Pulmonary artery endothelial cell (primary cell): ENCODE measurements at regions not wholly inside any gene's neighbourhood (a gene's known extent, or its start where the extent isn't known, plus 50 kb on each side); places are given as distances from the start of the nearest gene placed in this dataset.
"Not testable (repeated sequence)": the region's sequence is repeated elsewhere in the genome, so short reads cannot be mapped to it uniquely, and the experiment has no call there.

Experiments used
- DNase-seq: peaks from one replicate; pipeline ENCODE4 v3.0.0-alpha.2; 2011; ENCODE audit warnings: low read depth, low spot score

DNA sequence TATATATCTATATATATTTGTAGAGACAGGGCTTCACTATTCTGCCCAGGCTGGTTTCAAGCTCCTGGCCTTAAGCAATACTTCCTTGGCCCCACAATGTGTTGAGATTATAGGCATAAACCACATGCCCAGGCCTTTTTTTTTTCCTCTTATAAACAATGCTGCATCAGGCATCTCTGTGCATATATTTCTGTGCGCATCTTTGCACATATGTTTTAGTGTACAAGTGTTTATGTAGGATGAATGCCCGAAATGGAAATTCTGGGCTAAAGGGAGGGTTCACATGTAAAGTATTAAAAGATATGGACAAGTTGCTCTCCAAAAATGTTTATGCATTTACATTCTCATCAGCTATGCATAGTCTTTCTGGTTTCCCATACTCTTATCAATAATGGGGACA is 183.2 kb upstream of the SPRED2 start:
- DNase-seq, result no peak

DNA sequence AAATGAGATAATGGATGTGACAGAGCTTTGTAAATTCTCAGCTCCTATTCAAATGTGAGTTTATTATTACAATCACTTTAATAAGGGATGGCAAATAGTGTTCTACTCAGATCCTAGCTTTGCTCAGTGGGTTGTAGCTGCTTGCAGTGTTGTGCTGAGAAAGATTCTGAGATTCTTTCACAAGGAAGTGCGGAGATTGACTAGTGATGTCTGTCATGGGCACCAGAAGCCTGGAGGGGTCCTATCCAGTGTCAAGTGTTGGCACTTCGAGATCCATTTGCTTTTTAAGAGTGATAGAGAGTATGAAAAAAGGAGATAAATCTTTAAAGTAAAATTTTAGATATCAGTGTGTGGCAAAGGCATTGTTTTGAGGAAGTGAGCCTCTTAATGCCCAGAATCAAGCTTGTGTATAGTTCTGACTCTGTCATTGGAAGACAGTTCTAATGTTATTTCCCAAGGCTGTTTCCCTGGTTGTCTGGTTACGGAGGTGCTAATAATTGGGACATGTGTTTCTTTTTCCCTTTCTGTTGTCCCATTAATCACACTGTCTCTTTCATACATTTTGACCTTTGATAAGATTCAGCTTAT is 181.7 kb upstream of the SPRED2 start:
- no peak for DNase-seq

DNA sequence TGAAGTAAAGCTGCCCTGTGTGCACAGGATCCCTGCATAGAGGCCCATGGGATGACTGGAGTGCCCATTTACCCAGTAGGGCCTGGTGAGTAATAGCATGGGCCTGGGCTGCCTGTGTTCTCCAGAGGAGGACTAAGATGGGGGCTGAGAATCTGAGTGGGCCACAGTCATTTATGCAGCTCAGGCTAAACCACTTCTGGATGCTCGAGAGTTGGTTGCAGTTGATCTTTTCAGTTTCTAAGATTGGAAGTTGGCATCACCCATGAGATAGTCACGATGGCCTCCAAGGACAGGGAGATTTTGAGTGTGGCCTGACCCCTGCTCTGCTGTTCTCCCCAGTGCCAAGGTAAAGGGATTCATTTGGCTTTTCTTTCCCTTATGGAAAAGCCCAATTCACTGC is 179.1 kb upstream of the SPRED2 start:
- no peak for DNase-seq

DNA sequence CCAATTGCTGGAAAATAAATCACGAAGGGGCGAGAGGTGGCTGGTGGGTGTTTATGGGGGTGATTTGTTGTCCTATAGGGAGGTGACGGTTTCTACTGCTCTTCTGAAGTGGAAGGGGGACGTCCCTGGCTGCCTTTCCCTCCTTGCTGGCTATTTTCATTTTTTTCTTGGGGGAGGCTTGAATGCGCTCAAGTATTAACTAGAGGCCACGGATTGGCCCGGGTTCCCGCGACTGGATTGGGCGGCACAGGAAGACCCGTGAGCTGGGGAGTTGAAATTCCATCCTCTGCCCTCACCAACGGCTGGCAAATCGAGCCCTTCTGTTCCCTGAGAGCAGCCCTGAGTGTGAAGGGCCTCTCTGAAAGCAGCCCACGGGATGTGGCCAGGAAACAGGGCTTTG is 176.5 kb upstream of the SPRED2 start:
- DNase-seq, result no peak

DNA sequence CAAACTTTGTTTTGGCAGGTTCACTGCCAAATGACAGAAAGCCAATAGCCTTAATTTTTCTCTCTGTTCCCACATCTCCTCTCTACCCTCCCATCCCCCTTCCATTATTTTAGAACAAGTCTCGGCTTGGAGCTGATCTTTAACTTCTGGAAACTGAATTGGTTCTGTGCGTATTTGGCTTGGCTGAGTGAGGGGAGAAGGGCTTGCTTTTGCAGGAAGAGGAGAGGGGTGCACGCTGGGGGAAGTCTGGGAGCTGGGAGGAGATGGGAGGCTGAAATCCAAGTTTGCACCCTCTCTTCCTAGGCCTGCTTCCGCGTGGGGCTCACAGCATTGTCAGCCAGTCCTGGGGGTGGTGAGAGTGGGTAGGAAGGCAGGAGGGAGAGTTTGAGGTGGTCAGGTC is 176.1 kb upstream of the SPRED2 start:
- DNase-seq, result no peak

DNA sequence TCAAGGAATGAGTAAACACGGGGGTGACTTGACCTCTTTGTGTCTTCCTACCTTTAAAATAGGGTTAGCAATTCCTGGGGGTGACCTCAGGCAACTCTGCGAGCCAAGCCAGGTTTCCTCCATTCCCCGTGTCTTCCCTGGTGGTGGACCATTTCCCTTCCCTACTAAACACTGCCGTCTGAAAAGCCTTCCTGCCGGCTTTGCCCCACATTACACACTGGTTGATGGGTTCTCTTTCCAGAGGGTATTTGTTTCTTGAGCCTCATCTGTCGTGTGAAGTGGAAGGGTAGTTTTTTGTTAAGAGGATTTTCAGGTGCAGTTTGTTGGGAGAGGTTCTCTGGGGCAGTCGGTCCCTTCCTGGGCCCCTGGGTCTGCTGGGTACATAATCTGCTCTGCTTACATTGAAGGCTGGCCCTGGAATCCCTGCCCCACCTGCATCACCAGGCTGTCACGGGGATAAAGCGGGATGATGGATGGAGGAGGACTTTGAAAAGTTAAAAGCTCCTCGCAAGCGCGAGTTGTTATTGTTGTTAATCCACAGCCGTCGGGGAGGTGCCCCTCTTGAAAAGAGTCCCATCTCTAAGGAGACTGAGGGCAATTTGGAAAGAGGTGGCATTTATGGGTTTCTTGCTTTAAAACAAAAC is 175.4 kb upstream of the SPRED2 start:
- DNase-seq, result no peak

DNA sequence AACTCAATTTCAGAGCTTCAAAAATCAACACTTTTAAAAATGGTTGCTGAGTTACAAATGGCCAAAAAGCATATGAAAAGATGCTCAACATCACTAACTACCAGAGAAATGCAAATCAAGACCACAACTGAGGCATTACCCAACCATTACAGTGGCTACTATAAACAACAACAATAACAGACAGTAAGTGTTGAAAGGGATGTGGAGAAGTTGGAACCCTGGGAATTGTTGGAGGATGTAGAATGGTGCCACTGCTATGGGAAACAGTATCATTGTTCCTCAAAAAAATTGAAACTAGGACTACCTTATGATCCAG is 173.3 kb upstream of the SPRED2 start:
- no peak for DNase-seq

DNA sequence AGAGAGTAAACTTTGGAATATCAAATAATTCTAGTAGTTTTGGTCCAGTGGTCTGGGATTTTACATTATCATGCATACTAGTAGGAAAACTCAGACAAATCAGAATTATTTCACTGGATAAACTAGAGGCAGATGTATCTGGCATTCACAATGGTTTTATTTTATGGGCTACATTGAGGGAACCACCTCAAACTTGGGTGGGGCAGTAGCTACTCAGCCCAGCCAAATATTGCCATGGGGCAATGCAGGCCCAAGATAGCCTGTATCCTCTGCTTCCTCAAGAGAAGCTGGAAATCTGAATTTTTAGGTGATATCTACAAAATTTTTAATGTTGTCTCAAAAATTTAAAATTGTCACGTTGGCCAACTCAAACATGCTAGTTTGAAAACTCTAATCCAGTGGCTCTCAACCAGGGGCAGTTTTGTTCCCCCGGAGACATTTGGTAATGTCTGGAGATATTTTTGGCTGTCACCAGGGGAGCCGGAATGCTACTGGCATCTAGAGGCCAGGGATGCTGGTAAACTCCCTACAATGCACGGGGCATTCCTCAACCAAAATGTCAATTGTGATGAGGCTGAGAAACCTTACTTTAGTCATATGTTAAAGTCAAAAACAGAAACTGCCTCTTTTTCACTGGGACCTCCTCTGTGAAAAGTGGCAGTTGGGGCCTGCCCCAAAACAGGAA is 172.8 kb upstream of the SPRED2 start:
- DNase-seq, result no peak

DNA sequence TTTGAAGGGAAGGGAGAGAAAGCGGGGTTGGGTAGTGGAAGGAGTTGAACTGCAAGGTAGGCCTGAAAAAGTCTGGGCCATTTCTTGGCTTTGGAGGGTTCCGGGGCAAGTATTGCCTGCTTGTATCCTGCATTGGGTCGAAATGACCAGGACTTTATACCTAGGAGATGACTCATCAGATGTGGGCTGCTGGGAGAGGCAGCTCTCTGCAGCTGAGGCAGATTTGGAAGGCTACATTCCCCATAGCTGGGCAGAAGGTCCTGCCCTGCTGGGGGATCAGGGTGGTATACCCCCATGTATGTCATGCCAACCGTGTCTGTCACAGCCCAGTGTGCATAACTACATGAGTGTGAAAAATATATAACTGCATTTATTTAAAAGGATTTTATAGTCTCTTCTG is 171.8 kb upstream of the SPRED2 start:
- DNase-seq, result no peak

DNA sequence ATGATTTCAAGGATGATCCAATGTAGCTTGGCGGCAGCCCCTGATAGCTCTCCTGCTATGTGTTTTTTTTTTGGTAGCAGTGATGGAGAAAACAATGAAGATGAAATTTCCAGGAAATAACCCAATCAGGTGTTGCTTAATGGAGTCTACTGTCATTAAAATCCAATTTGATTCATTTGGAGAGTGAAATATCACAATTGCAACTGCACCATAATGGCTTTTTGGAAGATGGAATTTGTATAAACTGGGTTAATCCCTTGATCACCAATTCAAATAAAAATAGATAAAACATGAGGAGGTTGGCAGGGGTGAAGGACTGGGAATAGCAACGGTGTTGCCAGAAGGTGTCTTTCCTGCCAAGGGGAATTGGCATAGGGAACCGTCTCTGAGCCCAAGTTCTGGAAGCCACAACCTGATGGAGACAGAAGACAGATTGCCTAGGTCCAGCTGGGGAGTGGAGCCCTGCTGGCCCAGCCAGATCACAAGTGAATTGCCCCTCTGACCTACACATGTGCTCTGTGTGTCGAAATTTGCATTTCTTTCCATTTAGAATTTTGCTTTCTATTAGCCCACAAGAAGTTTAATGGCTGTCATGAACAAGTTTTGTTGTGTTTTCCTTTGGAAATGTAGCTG is 170.3 kb upstream of the SPRED2 start:
- DNase-seq, result no peak

DNA sequence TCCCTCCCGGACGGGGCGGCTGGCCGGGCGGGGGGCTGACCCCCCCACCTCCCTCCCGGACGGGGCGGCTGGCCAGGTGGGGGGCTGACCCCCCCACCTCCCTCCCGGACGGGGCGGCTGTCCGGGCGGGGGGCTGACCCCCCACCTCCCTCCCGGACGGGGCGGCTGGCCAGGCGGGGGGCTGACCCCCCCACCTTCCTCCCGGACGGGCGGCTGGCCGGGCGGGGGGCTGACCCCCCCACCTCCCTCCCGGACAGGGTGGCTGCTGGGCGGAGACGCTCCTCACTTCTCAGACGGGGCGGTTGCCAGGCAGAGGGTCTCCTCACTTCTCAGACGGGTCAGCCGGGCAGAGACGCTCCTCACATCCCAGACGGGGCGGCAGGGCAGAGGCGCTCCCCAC is 168.5 kb upstream of the SPRED2 start:
- DNase-seq, result not testable (repeated sequence)

DNA sequence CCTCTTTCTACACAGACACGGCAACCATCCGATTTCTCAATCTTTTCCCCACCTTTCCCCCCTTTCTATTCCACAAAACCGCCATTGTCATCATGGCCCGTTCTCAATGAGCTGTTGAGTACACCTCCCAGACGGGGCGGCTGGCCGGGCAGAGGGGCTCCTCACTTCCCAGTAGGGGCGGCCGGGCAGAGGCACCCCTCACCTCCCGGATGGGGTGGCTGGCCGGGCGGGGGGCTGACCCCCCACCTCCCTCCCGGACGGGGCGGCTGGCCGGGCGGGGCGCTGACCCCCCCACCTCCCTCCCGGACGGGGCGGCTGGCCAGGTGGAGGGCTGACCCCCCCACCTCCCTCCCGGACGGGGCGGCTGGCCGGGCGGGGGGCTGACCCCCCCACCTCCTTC is 168.0 kb upstream of the SPRED2 start:
- not testable (repeated sequence) for DNase-seq

DNA sequence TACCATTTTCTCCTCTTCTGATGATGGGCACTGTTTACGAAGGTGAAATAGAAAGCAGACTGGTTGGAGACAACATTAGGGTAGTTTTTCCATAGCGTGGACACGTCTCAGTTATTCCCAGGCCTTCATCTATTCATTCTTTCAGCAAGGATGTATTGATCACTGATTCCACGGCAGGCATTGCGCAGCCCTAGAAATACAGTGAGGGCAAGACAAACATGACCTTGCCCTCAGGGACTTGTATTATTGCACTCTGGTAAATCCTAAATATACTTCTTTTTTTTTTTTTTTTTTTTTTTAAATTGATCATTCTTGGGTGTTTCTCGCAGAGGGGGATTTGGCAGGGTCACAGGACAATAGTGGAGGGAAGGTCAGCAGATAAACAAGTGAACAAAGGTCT is 167.3 kb upstream of the SPRED2 start:
- no peak for DNase-seq

DNA sequence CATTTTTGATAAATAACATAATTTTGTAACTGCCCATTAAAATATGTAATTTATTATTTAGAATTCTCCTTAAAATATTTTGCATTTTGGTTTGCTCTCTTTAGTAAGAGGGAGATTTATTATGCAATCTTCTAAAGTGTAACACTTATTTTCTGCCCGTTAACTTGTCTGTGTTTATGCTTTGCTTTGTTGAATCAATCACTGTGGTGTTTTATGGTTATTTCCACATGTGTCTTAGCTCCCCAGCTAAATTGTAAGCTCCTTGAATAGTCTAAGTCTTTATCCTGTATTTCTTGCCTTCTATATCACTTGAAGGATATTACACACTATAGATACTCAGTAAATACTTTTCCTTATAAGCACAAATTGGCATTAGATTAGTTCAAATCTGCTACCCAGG is 166.6 kb upstream of the SPRED2 start:
- DNase-seq, result no peak

DNA sequence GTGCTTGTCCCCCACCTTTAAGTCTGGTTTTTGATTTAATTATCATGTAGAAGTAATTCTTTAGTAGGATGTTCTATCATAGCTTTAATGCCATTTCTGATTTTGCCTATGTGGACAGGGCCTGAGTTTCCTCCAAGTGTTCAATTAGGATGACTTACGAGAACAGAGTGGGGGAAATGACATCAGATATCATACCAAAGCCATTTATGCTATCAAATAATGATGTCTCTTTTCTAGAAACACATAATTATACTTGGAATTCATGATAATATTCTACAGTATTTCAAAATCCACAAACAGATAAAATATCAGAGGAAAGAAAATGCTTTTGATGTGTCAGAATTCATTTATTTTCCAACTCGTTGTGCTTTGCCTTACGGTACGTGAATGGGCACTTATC is 165.9 kb upstream of the SPRED2 start:
- no peak for DNase-seq

DNA sequence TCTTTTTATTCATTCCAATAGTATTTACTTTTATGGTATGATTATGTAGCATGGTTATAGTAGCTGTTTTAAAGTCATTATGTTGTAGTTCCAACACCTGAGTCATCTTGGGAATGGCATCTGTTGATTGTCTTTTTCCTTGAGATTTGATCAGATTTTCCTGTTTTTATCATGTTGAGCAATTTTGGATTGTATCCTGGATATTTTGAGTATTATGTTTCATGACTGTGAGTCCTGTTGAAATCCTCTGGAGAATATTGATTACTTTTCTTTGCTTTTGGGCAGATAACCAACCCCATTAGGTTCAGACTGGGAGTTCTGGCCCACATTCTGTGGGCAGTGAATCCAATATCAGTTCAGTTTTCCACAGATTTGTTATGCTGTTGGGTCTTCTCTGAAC is 163.2 kb upstream of the SPRED2 start:
- DNase-seq, result no peak

DNA sequence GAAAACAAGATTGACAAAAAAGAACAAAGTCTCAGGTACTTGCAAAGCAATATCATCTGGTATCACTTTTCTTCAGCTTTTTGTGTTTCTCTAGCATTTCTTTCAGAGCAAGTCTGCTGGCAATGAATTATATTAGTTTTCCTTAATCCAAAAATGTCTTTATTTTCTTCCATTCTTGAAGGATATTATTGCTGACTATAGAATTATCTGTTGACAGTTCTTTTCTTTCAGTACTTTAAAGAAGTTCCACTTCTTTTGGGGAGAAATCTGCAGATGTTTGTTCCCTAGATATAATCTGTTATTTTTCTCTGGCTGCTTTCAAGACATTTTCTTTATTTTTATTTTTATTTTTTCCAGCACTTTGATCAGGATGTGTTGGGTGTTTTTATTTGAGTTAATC is 161.8 kb upstream of the SPRED2 start:
- DNase-seq, result no peak

DNA sequence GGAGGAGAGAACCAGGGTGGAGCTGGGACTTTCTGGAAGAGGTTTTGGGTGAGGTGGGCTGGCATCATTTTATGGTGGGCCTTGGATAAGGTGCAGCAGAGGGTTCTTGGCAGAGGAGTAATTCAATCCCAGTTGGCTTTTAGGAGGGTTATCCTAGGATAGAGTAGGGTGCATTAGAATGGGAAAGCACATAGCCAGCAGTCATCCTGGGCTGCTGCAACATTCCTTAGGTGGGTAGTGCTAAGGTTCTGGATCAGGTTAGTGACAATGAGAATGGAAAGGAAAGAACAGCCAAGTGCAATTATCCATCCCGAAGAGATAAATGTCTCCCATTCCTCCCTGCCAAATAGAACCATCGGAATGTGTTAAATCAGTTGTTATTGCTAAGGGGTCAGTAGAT is 157.3 kb upstream of the SPRED2 start:
- no peak for DNase-seq

DNA sequence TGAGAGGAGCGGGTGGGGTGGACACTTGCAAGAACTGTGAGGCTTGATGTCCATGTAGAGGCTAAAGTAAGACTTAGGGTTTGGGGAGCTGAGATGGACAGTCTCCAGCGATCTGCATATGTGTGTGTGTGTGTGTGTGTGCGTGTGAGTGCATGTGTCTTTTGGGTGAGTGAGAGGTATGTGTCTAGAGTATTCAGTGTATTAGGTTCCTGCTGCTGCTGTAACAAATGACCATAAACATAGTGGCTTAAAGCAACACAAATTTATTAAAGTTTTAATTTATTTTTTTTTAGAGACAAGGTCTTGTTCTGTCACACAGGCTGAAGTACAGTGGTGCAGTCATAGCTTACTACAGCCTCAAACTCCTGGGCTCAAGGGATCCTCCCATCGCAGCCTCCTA is 155.4 kb upstream of the SPRED2 start:
- DNase-seq, result no peak

DNA sequence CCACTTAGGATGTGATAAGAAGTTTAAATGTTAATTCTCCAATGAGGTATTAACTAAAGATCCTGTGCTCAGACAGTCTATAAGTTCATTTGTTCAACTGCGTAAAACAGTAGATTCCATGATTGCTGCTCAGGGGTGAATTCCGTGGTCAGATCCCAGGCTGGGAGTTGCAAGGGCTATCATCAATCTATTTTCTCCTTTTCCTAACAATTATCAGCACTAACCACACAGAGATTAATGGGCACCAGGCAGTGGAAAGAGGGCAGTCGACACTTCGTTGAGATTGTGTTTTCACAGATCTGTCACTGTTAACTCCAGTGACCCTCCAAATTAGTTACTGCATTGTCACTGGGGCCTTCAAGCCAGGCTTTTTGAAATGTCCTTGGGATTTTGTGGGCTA is 154.1 kb upstream of the SPRED2 start:
- no peak for DNase-seq

DNA sequence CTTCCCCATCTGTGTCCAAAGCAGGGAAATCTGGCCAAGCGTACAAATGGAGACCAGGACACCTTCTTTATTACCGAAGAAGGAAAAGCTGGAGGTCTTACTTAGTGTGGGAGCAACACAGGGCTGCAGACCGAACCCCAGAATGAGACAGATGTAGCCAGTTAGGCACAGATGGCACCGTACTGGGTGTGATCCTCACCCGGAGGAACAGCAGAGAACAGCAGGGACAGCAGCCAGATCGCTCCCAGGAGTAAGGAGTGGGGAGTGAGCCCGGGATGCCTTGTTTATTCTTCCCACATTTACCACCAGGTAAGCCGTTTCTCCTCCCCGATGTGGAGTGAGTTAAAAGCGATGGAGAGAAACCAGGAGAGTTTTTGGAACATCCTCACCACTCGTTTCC is 150.7 kb upstream of the SPRED2 start:
- DNase-seq, result no peak

DNA sequence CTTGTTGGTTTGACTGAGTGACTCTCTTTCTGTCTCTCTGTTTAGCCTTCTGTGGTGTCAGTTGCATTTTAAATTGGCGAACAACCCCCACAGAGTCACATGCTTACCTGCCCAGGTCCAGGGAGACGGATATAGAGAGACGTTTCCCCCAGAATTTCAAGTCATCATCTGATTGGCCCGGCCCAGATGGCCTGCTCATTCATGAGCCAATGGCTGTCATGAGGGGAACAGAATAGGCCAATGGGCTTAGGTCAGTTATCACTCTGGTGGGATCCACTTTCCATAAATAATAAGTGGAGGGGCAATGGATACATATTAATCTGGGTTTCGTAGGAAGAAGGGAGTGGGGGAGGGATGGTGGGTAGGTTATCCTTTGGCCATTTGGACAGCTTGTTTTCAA is 150.0 kb upstream of the SPRED2 start:
- no peak for DNase-seq

DNA sequence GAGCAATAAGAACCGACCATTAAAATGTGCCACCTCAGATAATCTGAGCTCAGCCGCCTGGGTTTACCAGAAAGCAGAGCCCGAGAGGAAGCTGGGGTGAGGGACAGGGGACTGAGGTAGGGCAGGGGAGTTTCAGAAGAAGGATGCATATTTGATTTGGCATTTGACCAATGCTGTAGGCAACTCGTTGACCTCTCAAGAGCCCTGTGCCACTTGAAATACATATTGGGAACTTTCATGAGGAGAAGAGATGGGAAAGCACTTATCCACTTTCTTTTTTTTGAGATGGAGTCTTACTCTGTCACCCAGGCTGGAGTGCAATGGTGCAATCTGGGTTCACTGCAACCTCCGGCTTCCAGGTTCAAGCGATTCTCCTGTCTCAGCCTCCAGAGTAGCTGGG is 148.4 kb upstream of the SPRED2 start:
- no peak for DNase-seq
